ENCODE measurements at regions not wholly inside any gene's neighbourhood (a gene's known extent, or its start where the extent isn't known, plus 50 kb on each side); places are given as distances from the start of the nearest gene placed in this dataset.

- ATAC-seq (replicated peaks in 1 of 2) (no peak), DNase-seq (no peak)
- H3K4me3 Mint-ChIP-seq = no peak overlapping the region
- H3K36me3 Mint-ChIP-seq (ENCODE audit: insufficient read depth in 2 of 2) = no peaks in the 10 kb centered on the region
- no peaks in the 10 kb centered on the region for H3K27me3 Mint-ChIP-seq (ENCODE audit: low read depth)
- no peak overlapping the region for H3K27ac Mint-ChIP-seq
- peaks cover 0 to 4% of the 10 kb centered on the region in 2 donors for H3K9me3 Mint-ChIP-seq
- H3K4me1 Mint-ChIP-seq (ENCODE audit: low read depth) = no peaks in the 10 kb centered on the region
Measured at GRCh38 chr12:127253797-127254327, 1013.1 kb upstream of the TMEM132C start.

GRCh38 chr12:127254420-127254955, 1012.5 kb upstream of the TMEM132C start:
- Mint-ChIP-seq H3K27ac (no peak overlapping the region), H3K4me3 (no peak overlapping the region), H3K27me3 (ENCODE audit: low read depth) (no peaks in the 10 kb centered on the region), H3K4me1 (ENCODE audit: low read depth) (no peaks in the 10 kb centered on the region), H3K36me3 (ENCODE audit: insufficient read depth in 2 of 2) (no peaks in the 10 kb centered on the region), H3K9me3 (peaks cover 0 to 4% of the 10 kb centered on the region in 2 donors)
- no peak for ATAC-seq (replicated peaks in 1 of 2)
- DNase-seq = no peak

- DNase-seq (no peak), ATAC-seq (replicated peaks in 1 of 2) (no peak)
- no peak overlapping the region for H3K4me3 Mint-ChIP-seq
- H3K27ac Mint-ChIP-seq = no peak overlapping the region
- H3K27me3 Mint-ChIP-seq (ENCODE audit: low read depth) = no peaks in the 10 kb centered on the region
- peaks cover 0 to 2% of the 10 kb centered on the region in 2 donors for H3K9me3 Mint-ChIP-seq
- H3K4me1 Mint-ChIP-seq (ENCODE audit: low read depth) = no peaks in the 10 kb centered on the region
- no peaks in the 10 kb centered on the region for H3K36me3 Mint-ChIP-seq (ENCODE audit: insufficient read depth in 2 of 2)
Measured at GRCh38 chr12:127257366-127257935, 1009.5 kb upstream of the TMEM132C start.

- no peak overlapping the region for H3K27ac Mint-ChIP-seq
Measured at GRCh38 chr12:127260531-127260930, 1006.4 kb upstream of the TMEM132C start.

GRCh38 chr12:127260999-127261398, 1006.0 kb upstream of the TMEM132C start:
- no peak for DNase-seq
- H3K4me3 Mint-ChIP-seq = no peak overlapping the region
- no peak overlapping the region for H3K27ac Mint-ChIP-seq
- H3K36me3 Mint-ChIP-seq (ENCODE audit: insufficient read depth in 2 of 2) = no peaks in the 10 kb centered on the region
- H3K27me3 Mint-ChIP-seq (ENCODE audit: low read depth) = no peaks in the 10 kb centered on the region
- no peak for ATAC-seq (replicated peaks in 1 of 2)
- no peaks in the 10 kb centered on the region for H3K4me1 Mint-ChIP-seq (ENCODE audit: low read depth)
- peaks cover 0 to 2% of the 10 kb centered on the region in 2 donors for H3K9me3 Mint-ChIP-seq

More at GRCh38 chr12:127260531-127260930, 1006.4 kb upstream of the TMEM132C start:
- no peak overlapping the region for H3K4me3 Mint-ChIP-seq
- no peak for DNase-seq
- peaks cover 0 to 2% of the 10 kb centered on the region in 2 donors for H3K9me3 Mint-ChIP-seq
- H3K27me3 Mint-ChIP-seq (ENCODE audit: low read depth) = no peaks in the 10 kb centered on the region
- H3K36me3 Mint-ChIP-seq (ENCODE audit: insufficient read depth in 2 of 2) = no peaks in the 10 kb centered on the region
- H3K4me1 Mint-ChIP-seq (ENCODE audit: low read depth) = no peaks in the 10 kb centered on the region
- ATAC-seq (replicated peaks in 1 of 2) = no peak

- Mint-ChIP-seq H3K36me3 (ENCODE audit: insufficient read depth in 2 of 2) (no peaks in the 10 kb centered on the region), H3K27ac (no peak overlapping the region), H3K4me1 (ENCODE audit: low read depth) (no peaks in the 10 kb centered on the region), H3K4me3 (no peak overlapping the region), H3K27me3 (ENCODE audit: low read depth) (no peaks in the 10 kb centered on the region), H3K9me3 (no peaks in the 10 kb centered on the region)
- DNase-seq (no peak), ATAC-seq (replicated peaks in 1 of 2) (no peak)
Measured at GRCh38 chr12:127262615-127263014, 1004.4 kb upstream of the TMEM132C start.

- Mint-ChIP-seq H3K4me3 (no peak overlapping the region), H3K27me3 (ENCODE audit: low read depth) (no peaks in the 10 kb centered on the region), H3K9me3 (no peaks in the 10 kb centered on the region), H3K27ac (no peak overlapping the region), H3K4me1 (ENCODE audit: low read depth) (no peaks in the 10 kb centered on the region), H3K36me3 (ENCODE audit: insufficient read depth in 2 of 2) (no peaks in the 10 kb centered on the region)
- DNase-seq = no peak
- no peak for ATAC-seq (replicated peaks in 1 of 2)
Measured at GRCh38 chr12:127263621-127264020, 1003.3 kb upstream of the TMEM132C start.

- H3K27me3 Mint-ChIP-seq (ENCODE audit: low read depth) = no peaks in the 10 kb centered on the region
- H3K4me3 Mint-ChIP-seq = no peak overlapping the region
- ATAC-seq (replicated peaks in 1 of 2) = no peak
- no peaks in the 10 kb centered on the region for H3K4me1 Mint-ChIP-seq (ENCODE audit: low read depth)
- no peak overlapping the region for H3K27ac Mint-ChIP-seq
- H3K9me3 Mint-ChIP-seq = no peaks in the 10 kb centered on the region
- no peaks in the 10 kb centered on the region for H3K36me3 Mint-ChIP-seq (ENCODE audit: insufficient read depth in 2 of 2)
- no peak for DNase-seq
Measured at GRCh38 chr12:127267128-127267527, 999.8 kb upstream of the TMEM132C start.

GRCh38 chr12:127268213-127268612, 998.8 kb upstream of the TMEM132C start:
- no peak overlapping the region for H3K4me3 Mint-ChIP-seq
- no peaks in the 10 kb centered on the region for H3K36me3 Mint-ChIP-seq (ENCODE audit: insufficient read depth in 2 of 2)
- DNase-seq (no peak), ATAC-seq (replicated peaks in 1 of 2) (no peak)
- H3K9me3 Mint-ChIP-seq = no peaks in the 10 kb centered on the region
- no peak overlapping the region for H3K27ac Mint-ChIP-seq
- H3K4me1 Mint-ChIP-seq (ENCODE audit: low read depth) = no peaks in the 10 kb centered on the region
- no peaks in the 10 kb centered on the region for H3K27me3 Mint-ChIP-seq (ENCODE audit: low read depth)

- ATAC-seq (replicated peaks in 1 of 2) (no peak), DNase-seq (no peak)
- Mint-ChIP-seq H3K4me3 (no peak overlapping the region), H3K36me3 (ENCODE audit: insufficient read depth in 2 of 2) (no peaks in the 10 kb centered on the region), H3K4me1 (ENCODE audit: low read depth) (no peaks in the 10 kb centered on the region), H3K9me3 (no peaks in the 10 kb centered on the region), H3K27ac (no peak overlapping the region), H3K27me3 (ENCODE audit: low read depth) (no peaks in the 10 kb centered on the region)
Measured at GRCh38 chr12:127268706-127269425, 998.1 kb upstream of the TMEM132C start.

- Mint-ChIP-seq H3K27ac (no peak overlapping the region), H3K9me3 (no peaks in the 10 kb centered on the region), H3K4me3 (no peak overlapping the region), H3K36me3 (ENCODE audit: insufficient read depth in 2 of 2) (no peaks in the 10 kb centered on the region), H3K4me1 (ENCODE audit: low read depth) (no peaks in the 10 kb centered on the region), H3K27me3 (ENCODE audit: low read depth) (no peaks in the 10 kb centered on the region)
- no peak for ATAC-seq (replicated peaks in 1 of 2)
- DNase-seq = no peak
Measured at GRCh38 chr12:127270193-127270592, 996.8 kb upstream of the TMEM132C start.

GRCh38 chr12:127271776-127272175, 995.2 kb upstream of the TMEM132C start:
- Mint-ChIP-seq H3K4me3 (no peak overlapping the region), H3K27me3 (ENCODE audit: low read depth) (no peaks in the 10 kb centered on the region), H3K27ac (no peak overlapping the region), H3K4me1 (ENCODE audit: low read depth) (no peaks in the 10 kb centered on the region), H3K36me3 (ENCODE audit: insufficient read depth in 2 of 2) (no peaks in the 10 kb centered on the region), H3K9me3 (no peaks in the 10 kb centered on the region)
- DNase-seq (no peak), ATAC-seq (replicated peaks in 1 of 2) (no peak)

GRCh38 chr12:127272864-127273263, 994.1 kb upstream of the TMEM132C start:
- Mint-ChIP-seq H3K4me3 (no peak overlapping the region), H3K27me3 (ENCODE audit: low read depth) (no peaks in the 10 kb centered on the region), H3K4me1 (ENCODE audit: low read depth) (no peaks in the 10 kb centered on the region), H3K9me3 (no peaks in the 10 kb centered on the region), H3K36me3 (ENCODE audit: insufficient read depth in 2 of 2) (no peaks in the 10 kb centered on the region), H3K27ac (no peak overlapping the region)
- DNase-seq (no peak), ATAC-seq (replicated peaks in 1 of 2) (no peak)
